ENCODE measurements at regions not wholly inside any gene's neighbourhood (a gene's known extent, or its start where the extent isn't known, plus 50 kb on each side); places are given as distances from the start of the nearest gene placed in this dataset.

Small RNA genes lying in the stretch of these regions (small RNA-seq; reads per million reads assigned to genes)
- gene RF00003 (0 to 0.17 reads per million in 2 donors), gene RNU1-68P (0 reads per million in 2 donors)

Measured in adrenal gland (tissue), 2 donors.